ENCODE measurements at regions not wholly inside any gene's neighbourhood (a gene's known extent, or its start where the extent isn't known, plus 50 kb on each side); places are given as distances from the start of the nearest gene placed in this dataset.

DNA sequence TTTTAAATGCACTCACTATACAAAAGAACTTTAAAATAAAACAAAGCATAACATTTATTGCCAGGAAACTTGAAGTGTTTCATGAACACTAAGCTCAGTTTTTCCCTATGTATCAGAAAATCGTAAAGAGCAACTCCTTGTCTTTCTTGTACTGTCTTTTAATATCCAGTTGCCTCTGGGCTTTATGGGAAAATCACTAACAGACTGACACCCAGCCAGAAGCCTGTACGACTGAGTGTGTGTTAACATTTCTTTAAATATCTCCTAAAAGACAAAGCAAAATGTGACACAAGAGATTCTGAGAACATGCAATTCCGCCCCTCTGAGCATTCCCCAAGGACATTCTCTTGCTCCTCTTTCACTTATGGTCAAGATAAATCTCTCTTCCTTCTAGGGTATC, 347.5 kb upstream of the DPYD start:
- TF ChIP-seq NFYB (IDR thresholded peaks at IDR 0.05; ENCODE audit: insufficient read depth, low read depth, low read length) (no peak), CREB1 (IDR thresholded peaks at IDR 0.05; ENCODE audit: low read depth) (no peak), RAD21 (IDR thresholded peaks at IDR 0.05; ENCODE audit: insufficient read depth, low read depth, low read length) (no peak), ASH2L (IDR thresholded peaks at IDR 0.05; ENCODE audit: borderline replicate concordance, low read depth) (no peak), PAX5 (IDR thresholded peaks at IDR 0.05; ENCODE audit: borderline replicate concordance, low read depth, low read length) (no peak), JUND (IDR thresholded peaks at IDR 0.05; ENCODE audit: low read depth, low read length) (no peak), HDAC6 (IDR thresholded peaks at IDR 0.05; ENCODE audit: unreplicated experiment) (no peak), PRDM15 (CRISPR knock-in tag; IDR thresholded peaks at IDR 0.05) (no peak), POLR2AphosphoS5 (IDR thresholded peaks at IDR 0.05; ENCODE audit: low read length) (no peak), TARDBP (IDR thresholded peaks at IDR 0.05; ENCODE audit: borderline replicate concordance) (no peak), SREBF1 (IDR thresholded peaks at IDR 0.05; ENCODE audit: low read length) (no peak), TAF1 (IDR thresholded peaks at IDR 0.05; ENCODE audit: borderline replicate concordance, low read depth, low read length) (no peak), IKZF2 (IDR thresholded peaks at IDR 0.05) (no peak), SMAD1 (IDR thresholded peaks at IDR 0.05; ENCODE audit: low read depth, partially characterized antibody) (no peak), CTCF (IDR thresholded peaks at IDR 0.05 in 2 of 3, conservative IDR thresholded peaks at IDR 0.05 in 1 of 3; ENCODE audit: control insufficient read depth in 2 of 3, extremely low read depth in 1 of 3, insufficient read depth in 1 of 3, low read depth in 3 of 3, low read length in 3 of 3) (no peak), NRF1 (conservative IDR thresholded peaks at IDR 0.05; ENCODE audit: low read depth, low read length) (no peak)
- TF ChIP-seq, protein P1, sequence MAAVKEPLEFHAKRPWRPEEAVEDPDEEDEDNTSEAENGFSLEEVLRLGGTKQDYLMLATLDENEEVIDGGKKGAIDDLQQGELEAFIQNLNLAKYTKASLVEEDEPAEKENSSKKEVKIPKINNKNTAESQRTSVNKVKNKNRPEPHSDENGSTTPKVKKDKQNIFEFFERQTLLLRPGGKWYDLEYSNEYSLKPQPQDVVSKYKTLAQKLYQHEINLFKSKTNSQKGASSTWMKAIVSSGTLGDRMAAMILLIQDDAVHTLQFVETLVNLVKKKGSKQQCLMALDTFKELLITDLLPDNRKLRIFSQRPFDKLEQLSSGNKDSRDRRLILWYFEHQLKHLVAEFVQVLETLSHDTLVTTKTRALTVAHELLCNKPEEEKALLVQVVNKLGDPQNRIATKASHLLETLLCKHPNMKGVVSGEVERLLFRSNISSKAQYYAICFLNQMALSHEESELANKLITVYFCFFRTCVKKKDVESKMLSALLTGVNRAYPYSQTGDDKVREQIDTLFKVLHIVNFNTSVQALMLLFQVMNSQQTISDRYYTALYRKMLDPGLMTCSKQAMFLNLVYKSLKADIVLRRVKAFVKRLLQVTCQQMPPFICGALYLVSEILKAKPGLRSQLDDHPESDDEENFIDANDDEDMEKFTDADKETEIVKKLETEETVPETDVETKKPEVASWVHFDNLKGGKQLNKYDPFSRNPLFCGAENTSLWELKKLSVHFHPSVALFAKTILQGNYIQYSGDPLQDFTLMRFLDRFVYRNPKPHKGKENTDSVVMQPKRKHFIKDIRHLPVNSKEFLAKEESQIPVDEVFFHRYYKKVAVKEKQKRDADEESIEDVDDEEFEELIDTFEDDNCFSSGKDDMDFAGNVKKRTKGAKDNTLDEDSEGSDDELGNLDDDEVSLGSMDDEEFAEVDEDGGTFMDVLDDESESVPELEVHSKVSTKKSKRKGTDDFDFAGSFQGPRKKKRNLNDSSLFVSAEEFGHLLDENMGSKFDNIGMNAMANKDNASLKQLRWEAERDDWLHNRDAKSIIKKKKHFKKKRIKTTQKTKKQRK (IDR thresholded peaks at IDR 0.05; ENCODE audit: low read depth, low read length), result no peak
- FAIRE-seq, result no peak

More for the DNA sequence above, 347.5 kb upstream of the DPYD start:
- H3K27me3 ChIP-seq (replicated peaks in 1 of 2; ENCODE audit: control insufficient read depth in 2 of 2, insufficient read depth in 2 of 2, low read length in 1 of 2), result no peaks in the 10 kb centered on the region
- RAD21 ChIA-PET (ENCODE audit: unreplicated experiment), result no interaction called here
- H3K4me3 ChIP-seq, result no peak overlapping the region
- no peak overlapping the region for H3K4me2 ChIP-seq (ENCODE audit: control insufficient read depth, insufficient read depth)
- SMC1A ChIA-PET (ENCODE audit: uncharacterized antibody, unreplicated experiment), result no interaction called here
- no TSS peak for BruUV-seq (replicated peaks)
- H2AFZ ChIP-seq (ENCODE audit: control insufficient read depth, low read depth, low read length), result no peak overlapping the region
- no peaks in the 10 kb centered on the region for H3K4me1 ChIP-seq (ENCODE audit: control insufficient read depth, insufficient read depth, low read length)
- WGBS (ENCODE audit: insufficient coverage, insufficient replicate concordance, low lambda C conversion rate, missing lambda C conversion rate), result 8% methylated on average over 3 of the region's 3 CpGs
- H3K79me2 ChIP-seq (ENCODE audit: control insufficient read depth, insufficient read depth, low read length), result no peaks in the 10 kb centered on the region
- no peaks in the 10 kb centered on the region for H4K20me1 ChIP-seq (ENCODE audit: control insufficient read depth, insufficient read depth)
- ATAC-seq, result no peak
- H3K9me3 ChIP-seq (replicated peaks; ENCODE audit: control insufficient read depth, insufficient read depth, low read length), result no peaks in the 10 kb centered on the region
- DNase-seq (ENCODE audit: low read depth, low spot score), result no peak
- H3K9ac ChIP-seq (ENCODE audit: control insufficient read depth, insufficient read depth, low read length), result no peak overlapping the region
- CTCF ChIA-PET, result no interaction called here
- no peak overlapping the region for H3K27ac ChIP-seq (ENCODE audit: control insufficient read depth, insufficient read depth)
- intact Hi-C loops (cut with micrococcal nuclease; ENCODE audit: unreplicated experiment) (no loop called here), in situ Hi-C loops (cut with MboI) (no loop called here)
- POLR2A ChIA-PET, result no interaction called here
- no peaks in the 10 kb centered on the region for H3K36me3 ChIP-seq (ENCODE audit: control insufficient read depth in 2 of 2, insufficient read depth in 2 of 2, low read length in 1 of 2)

Data from GM12878 (cell line).